ENCODE measurements at regions not wholly inside any gene's neighbourhood (a gene's known extent, or its start where the extent isn't known, plus 50 kb on each side); places are given as distances from the start of the nearest gene placed in this dataset.

GRCh38 chr1:38671221-38671620 is 188.4 kb downstream of the RRAGC start:
- no TSS peak for BruUV-seq (replicated peaks)
- FAIRE-seq (no peak), DNase-seq (ENCODE audit: low read depth, low spot score) (no peak)
- no peak overlapping the region for H3K9ac ChIP-seq (replicated peaks; ENCODE audit: extremely low read depth, insufficient read depth, low read length)
- dilution Hi-C loops (cut with MboI; ENCODE audit: extremely low pct_ligation_motif_present, low sequenced_read_pairs) (no loop called here), intact Hi-C loops (cut with micrococcal nuclease) (no loop called here)
- H3K9me3 ChIP-seq (replicated peaks; ENCODE audit: control insufficient read depth, insufficient read depth, low read length), result no peaks in the 10 kb centered on the region
- TF ChIP-seq MAX (IDR thresholded peaks at IDR 0.05; ENCODE audit: insufficient read depth, insufficient read length) (no peak), FOS (IDR thresholded peaks at IDR 0.05; ENCODE audit: borderline replicate concordance, insufficient read depth, low read length) (no peak), GATA2 (IDR thresholded peaks at IDR 0.05; ENCODE audit: insufficient read depth, insufficient read length, low read depth, low read length) (no peak), JUN (IDR thresholded peaks at IDR 0.05; ENCODE audit: borderline replicate concordance, insufficient read depth, insufficient read length, low read depth) (no peak), MYC (IDR thresholded peaks at IDR 0.05; ENCODE audit: low read depth, low read length) (no peak), EZH2 (IDR thresholded peaks at IDR 0.05; ENCODE audit: borderline replicate concordance, low read depth, low read length, severe bottlenecking) (no peak), POLR2A (IDR thresholded peaks at IDR 0.05; ENCODE audit: low read depth, low read length) (no peak), CTCF (IDR thresholded peaks at IDR 0.05; ENCODE audit: extremely low read depth in 1 of 2, insufficient read depth in 1 of 2, low read depth in 1 of 2, low read length in 2 of 2) (no peak), POLR2AphosphoS5 (IDR thresholded peaks at IDR 0.05; ENCODE audit: insufficient read depth, low read depth, low read length) (no peak)
- H3K4me2 ChIP-seq (ENCODE audit: insufficient read depth, low read length), result no peak overlapping the region
- H4K20me1 ChIP-seq (replicated peaks; ENCODE audit: control insufficient read depth, extremely low read depth, insufficient read depth, low read length), result no peaks in the 10 kb centered on the region
- no peak overlapping the region for H3K27ac ChIP-seq (ENCODE audit: insufficient read depth, low read depth, low read length)
- ChIA-PET POLR2A (no interaction called here), CTCF (no interaction called here)
- H3K4me1 ChIP-seq (ENCODE audit: control insufficient read depth, extremely low read depth, insufficient read depth, low read length), result no peaks in the 10 kb centered on the region
- H3K79me2 ChIP-seq (ENCODE audit: control insufficient read depth, insufficient read depth, low read length), result no peaks in the 10 kb centered on the region
- H2AFZ ChIP-seq (ENCODE audit: low read depth, low read length), result no peak overlapping the region
- H3K9me1 ChIP-seq (replicated peaks; ENCODE audit: control insufficient read depth, extremely low read depth, insufficient read depth, low read length), result no peaks in the 10 kb centered on the region
- H3K4me3 ChIP-seq (replicated peaks in 1 of 3; ENCODE audit: insufficient read depth in 1 of 3, low read depth in 1 of 3, low read length in 3 of 3), result no peak overlapping the region
- H3K27me3 ChIP-seq (ENCODE audit: control insufficient read depth in 2 of 2, insufficient read depth in 2 of 2, low read length in 2 of 2), result peaks cover 0 to 3% of the 10 kb centered on the region in 2 experiments
- H3K36me3 ChIP-seq (ENCODE audit: control insufficient read depth in 2 of 2, extremely low read depth in 1 of 2, insufficient read depth in 2 of 2, low read length in 2 of 2), result no peaks in the 10 kb centered on the region
